ENCODE measurements at regions not wholly inside any gene's neighbourhood (a gene's known extent, or its start where the extent isn't known, plus 50 kb on each side); places are given as distances from the start of the nearest gene placed in this dataset.

DNA sequence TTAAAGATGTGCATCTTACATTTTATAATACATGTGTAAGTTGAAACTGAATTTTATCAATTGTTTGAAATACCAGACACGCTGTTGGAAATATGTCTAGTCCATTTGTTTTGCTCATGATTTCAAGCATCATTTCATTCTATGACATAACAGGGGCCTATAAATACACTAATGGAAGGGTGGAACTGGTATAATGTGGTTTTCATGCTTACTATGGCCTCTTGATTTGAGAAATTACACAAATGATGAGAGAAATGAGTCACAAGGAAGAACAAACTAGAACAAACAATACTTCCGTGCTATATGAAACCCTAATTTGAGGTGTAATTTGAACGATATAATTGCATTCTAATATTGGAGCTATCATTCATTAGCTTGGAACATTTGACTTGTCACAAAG lies 663.4 kb downstream of the SLC16A7 start:
- Histone ChIP-seq H3K27ac (ENCODE audit: low read depth in 1 of 2, low read length in 2 of 2) (no peak overlapping the region), H3K4me1 (ENCODE audit: control insufficient read depth in 4 of 4, insufficient read depth in 4 of 4, low read length in 3 of 4) (no peaks in the 10 kb centered on the region), H3K36me3 (ENCODE audit: control insufficient read depth in 4 of 4, insufficient read depth in 3 of 4, low read depth in 1 of 4, low read length in 3 of 4) (no peaks in the 10 kb centered on the region), H3K9ac (ENCODE audit: low read depth in 1 of 2, low read length in 2 of 2) (no peak overlapping the region), H3K4me3 (ENCODE audit: low read depth in 1 of 3, low read length in 3 of 3) (no peak overlapping the region), H3K27me3 (ENCODE audit: control insufficient read depth in 4 of 4, insufficient read depth in 4 of 4, low read length in 3 of 4) (no peaks in the 10 kb centered on the region), H3K9me3 (ENCODE audit: control insufficient read depth in 4 of 4, low read length in 3 of 4) (no peaks in the 10 kb centered on the region)
- WGBS: 81% methylated on average over 3 of the region's 3 CpGs
- no peak for DNase-seq (ENCODE audit: low spot score)
- TF ChIP-seq NR2F2 (IDR thresholded peaks at IDR 0.05) (no peak), ZBTB33 (IDR thresholded peaks at IDR 0.05) (no peak), REST (IDR thresholded peaks at IDR 0.05) (no peak), GABPA (IDR thresholded peaks at IDR 0.05 in 1 of 2, conservative IDR thresholded peaks at IDR 0.05 in 1 of 2) (no peak), HNF4G (IDR thresholded peaks at IDR 0.05) (no peak), EGR1 (IDR thresholded peaks at IDR 0.05; ENCODE audit: low read depth in 2 of 2) (no peak), HNF4A (conservative IDR thresholded peaks at IDR 0.05) (no peak), ATF3 (IDR thresholded peaks at IDR 0.05) (no peak), TAF1 (conservative IDR thresholded peaks at IDR 0.05) (no peak), RXRA (IDR thresholded peaks at IDR 0.05) (no peak), FOXA1 (IDR thresholded peaks at IDR 0.05) (no peak), RAD21 (IDR thresholded peaks at IDR 0.05) (no peak), JUND (IDR thresholded peaks at IDR 0.05) (no peak), FOXA2 (IDR thresholded peaks at IDR 0.05) (no peak), SP1 (IDR thresholded peaks at IDR 0.05) (no peak)
- TF ChIP-seq, protein P1, sequence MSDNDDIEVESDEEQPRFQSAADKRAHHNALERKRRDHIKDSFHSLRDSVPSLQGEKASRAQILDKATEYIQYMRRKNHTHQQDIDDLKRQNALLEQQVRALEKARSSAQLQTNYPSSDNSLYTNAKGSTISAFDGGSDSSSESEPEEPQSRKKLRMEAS (IDR thresholded peaks at IDR 0.05): no peak
- TF ChIP-seq, protein P2, sequence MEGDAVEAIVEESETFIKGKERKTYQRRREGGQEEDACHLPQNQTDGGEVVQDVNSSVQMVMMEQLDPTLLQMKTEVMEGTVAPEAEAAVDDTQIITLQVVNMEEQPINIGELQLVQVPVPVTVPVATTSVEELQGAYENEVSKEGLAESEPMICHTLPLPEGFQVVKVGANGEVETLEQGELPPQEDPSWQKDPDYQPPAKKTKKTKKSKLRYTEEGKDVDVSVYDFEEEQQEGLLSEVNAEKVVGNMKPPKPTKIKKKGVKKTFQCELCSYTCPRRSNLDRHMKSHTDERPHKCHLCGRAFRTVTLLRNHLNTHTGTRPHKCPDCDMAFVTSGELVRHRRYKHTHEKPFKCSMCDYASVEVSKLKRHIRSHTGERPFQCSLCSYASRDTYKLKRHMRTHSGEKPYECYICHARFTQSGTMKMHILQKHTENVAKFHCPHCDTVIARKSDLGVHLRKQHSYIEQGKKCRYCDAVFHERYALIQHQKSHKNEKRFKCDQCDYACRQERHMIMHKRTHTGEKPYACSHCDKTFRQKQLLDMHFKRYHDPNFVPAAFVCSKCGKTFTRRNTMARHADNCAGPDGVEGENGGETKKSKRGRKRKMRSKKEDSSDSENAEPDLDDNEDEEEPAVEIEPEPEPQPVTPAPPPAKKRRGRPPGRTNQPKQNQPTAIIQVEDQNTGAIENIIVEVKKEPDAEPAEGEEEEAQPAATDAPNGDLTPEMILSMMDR (IDR thresholded peaks at IDR 0.05; ENCODE audit: low read depth, low read length, missing input control): no peak

DNA sequence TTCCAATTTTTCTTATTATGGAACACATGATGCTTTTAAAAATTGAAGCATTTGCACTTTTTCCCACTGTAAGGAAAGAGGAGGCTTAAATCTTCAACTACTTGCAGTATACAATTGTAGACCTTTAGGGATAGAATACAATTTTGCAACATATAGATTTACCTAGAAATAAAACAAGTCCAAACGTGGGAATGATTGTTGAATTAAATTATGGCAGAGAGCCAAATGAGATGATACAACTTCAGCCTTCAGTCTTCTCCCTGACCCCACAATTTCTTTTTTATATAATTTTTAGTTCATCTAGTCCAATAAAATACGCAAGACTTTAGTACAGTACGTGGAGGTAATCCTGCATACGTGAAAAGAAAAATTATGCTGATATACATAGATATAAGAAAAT lies 666.5 kb downstream of the SLC16A7 start:
- Histone ChIP-seq H3K27ac (ENCODE audit: low read depth in 1 of 2, low read length in 2 of 2) (no peak overlapping the region), H3K4me3 (ENCODE audit: low read depth in 1 of 3, low read length in 3 of 3) (no peak overlapping the region), H3K4me1 (ENCODE audit: control insufficient read depth in 4 of 4, insufficient read depth in 4 of 4, low read length in 3 of 4) (no peaks in the 10 kb centered on the region), H3K9ac (ENCODE audit: low read depth in 1 of 2, low read length in 2 of 2) (no peak overlapping the region), H3K36me3 (ENCODE audit: control insufficient read depth in 4 of 4, insufficient read depth in 3 of 4, low read depth in 1 of 4, low read length in 3 of 4) (no peaks in the 10 kb centered on the region), H3K27me3 (ENCODE audit: control insufficient read depth in 4 of 4, insufficient read depth in 4 of 4, low read length in 3 of 4) (no peaks in the 10 kb centered on the region), H3K9me3 (ENCODE audit: control insufficient read depth in 4 of 4, low read length in 3 of 4) (no peaks in the 10 kb centered on the region)
- WGBS: 69% methylated on average over 4 of the region's 4 CpGs
- no peak for DNase-seq (ENCODE audit: low spot score)
- TF ChIP-seq HNF4G (IDR thresholded peaks at IDR 0.05) (no peak), EGR1 (IDR thresholded peaks at IDR 0.05; ENCODE audit: low read depth in 2 of 2) (no peak), RXRA (IDR thresholded peaks at IDR 0.05) (no peak), FOXA1 (IDR thresholded peaks at IDR 0.05) (no peak), HNF4A (conservative IDR thresholded peaks at IDR 0.05) (no peak), NR2F2 (IDR thresholded peaks at IDR 0.05) (no peak), TAF1 (conservative IDR thresholded peaks at IDR 0.05) (no peak), RAD21 (IDR thresholded peaks at IDR 0.05) (no peak), YY1 (IDR thresholded peaks at IDR 0.05) (no peak), GABPA (IDR thresholded peaks at IDR 0.05 in 1 of 2, conservative IDR thresholded peaks at IDR 0.05 in 1 of 2) (no peak), JUND (IDR thresholded peaks at IDR 0.05) (no peak), FOXA2 (IDR thresholded peaks at IDR 0.05) (no peak), ZBTB33 (IDR thresholded peaks at IDR 0.05) (no peak)
- TF ChIP-seq, protein P2 (IDR thresholded peaks at IDR 0.05; ENCODE audit: low read depth, low read length, missing input control): no peak
- TF ChIP-seq, protein P1 (IDR thresholded peaks at IDR 0.05): no peak
